ENCODE measurements at regions not wholly inside any gene's neighbourhood (a gene's known extent, or its start where the extent isn't known, plus 50 kb on each side); places are given as distances from the start of the nearest gene placed in this dataset.

DNA sequence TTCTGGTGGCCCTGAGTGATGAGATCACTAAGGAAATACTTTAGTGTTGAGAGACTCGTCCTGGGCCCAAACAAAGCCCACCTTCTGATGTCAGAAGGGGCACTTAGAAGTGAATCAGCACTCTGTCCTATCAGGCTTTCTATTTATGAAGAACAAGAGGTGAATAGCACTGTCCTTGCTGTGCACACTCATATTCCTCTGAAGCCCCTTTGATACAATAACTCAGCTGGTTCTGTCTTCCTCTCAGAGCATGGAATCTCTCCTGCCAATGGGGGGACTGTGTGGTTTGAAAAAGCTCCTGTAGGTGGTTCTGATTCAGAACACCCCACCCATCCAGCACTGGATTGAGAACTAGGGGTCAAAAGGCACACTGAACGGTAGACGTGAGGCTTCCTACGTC, 348.1 kb downstream of the ETS1 start:
- TF ChIP-seq POLR2A (IDR thresholded peaks at IDR 0.05; ENCODE audit: low read depth, low read length) = no peak
- no peak for TF ChIP-seq POLR2AphosphoS5 (IDR thresholded peaks at IDR 0.05; ENCODE audit: low read depth, low read length)
